ENCODE measurements at regions not wholly inside any gene's neighbourhood (a gene's known extent, or its start where the extent isn't known, plus 50 kb on each side); places are given as distances from the start of the nearest gene placed in this dataset.

- no peak for DNase-seq (ENCODE audit: low spot score)
- Mint-ChIP-seq H3K27me3 (ENCODE audit: low read depth) (peaks cover 2% of the 10 kb centered on the region), H3K4me3 (ENCODE audit: unreplicated experiment) (no peak overlapping the region), H3K9me3 (ENCODE audit: low read depth) (no peaks in the 10 kb centered on the region), H3K27ac (ENCODE audit: unreplicated experiment) (no peak overlapping the region), H3K36me3 (ENCODE audit: low read depth) (no peaks in the 10 kb centered on the region), H3K4me1 (ENCODE audit: low read depth) (no peaks in the 10 kb centered on the region)
- TF ChIP-seq, protein P1, sequence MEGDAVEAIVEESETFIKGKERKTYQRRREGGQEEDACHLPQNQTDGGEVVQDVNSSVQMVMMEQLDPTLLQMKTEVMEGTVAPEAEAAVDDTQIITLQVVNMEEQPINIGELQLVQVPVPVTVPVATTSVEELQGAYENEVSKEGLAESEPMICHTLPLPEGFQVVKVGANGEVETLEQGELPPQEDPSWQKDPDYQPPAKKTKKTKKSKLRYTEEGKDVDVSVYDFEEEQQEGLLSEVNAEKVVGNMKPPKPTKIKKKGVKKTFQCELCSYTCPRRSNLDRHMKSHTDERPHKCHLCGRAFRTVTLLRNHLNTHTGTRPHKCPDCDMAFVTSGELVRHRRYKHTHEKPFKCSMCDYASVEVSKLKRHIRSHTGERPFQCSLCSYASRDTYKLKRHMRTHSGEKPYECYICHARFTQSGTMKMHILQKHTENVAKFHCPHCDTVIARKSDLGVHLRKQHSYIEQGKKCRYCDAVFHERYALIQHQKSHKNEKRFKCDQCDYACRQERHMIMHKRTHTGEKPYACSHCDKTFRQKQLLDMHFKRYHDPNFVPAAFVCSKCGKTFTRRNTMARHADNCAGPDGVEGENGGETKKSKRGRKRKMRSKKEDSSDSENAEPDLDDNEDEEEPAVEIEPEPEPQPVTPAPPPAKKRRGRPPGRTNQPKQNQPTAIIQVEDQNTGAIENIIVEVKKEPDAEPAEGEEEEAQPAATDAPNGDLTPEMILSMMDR (IDR thresholded peaks at IDR 0.05): no peak
These were observed 368.1 kb downstream of the RPRM start for GRCh38 chr2:153110486-153110885.

DNA sequence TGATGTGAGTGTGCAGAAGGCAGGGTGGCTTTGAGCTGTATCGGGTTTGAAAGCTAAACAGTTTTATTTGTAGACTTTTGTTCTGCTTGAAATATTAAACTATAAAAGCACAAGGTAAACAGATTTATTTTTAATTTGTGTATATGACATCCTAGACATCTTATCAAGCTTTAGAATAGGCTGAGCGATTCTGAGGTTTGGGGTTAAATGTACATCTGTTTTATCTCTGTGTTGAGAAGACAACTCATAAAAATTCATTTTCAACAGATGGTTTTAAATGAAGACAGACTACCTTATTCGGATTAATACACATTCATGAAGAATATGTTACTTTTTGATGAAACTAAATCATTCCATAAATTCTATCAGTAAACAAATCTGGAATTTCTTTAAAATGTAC, 368.8 kb downstream of the RPRM start:
- Mint-ChIP-seq H3K27me3 (ENCODE audit: low read depth) (peaks cover 3% of the 10 kb centered on the region), H3K4me1 (ENCODE audit: low read depth) (no peaks in the 10 kb centered on the region), H3K27ac (ENCODE audit: unreplicated experiment) (no peak overlapping the region), H3K36me3 (ENCODE audit: low read depth) (no peaks in the 10 kb centered on the region), H3K4me3 (ENCODE audit: unreplicated experiment) (no peak overlapping the region), H3K9me3 (ENCODE audit: low read depth) (no peaks in the 10 kb centered on the region)
- DNase-seq (ENCODE audit: low spot score): no peak
- TF ChIP-seq, protein P1 (IDR thresholded peaks at IDR 0.05): no peak

- DNase-seq (ENCODE audit: low spot score): no peak
- no peaks in the 10 kb centered on the region for H3K4me1 Mint-ChIP-seq (ENCODE audit: low read depth)
- H3K36me3 Mint-ChIP-seq (ENCODE audit: low read depth): no peaks in the 10 kb centered on the region
- TF ChIP-seq, protein P1 (IDR thresholded peaks at IDR 0.05): no peak
- no peak overlapping the region for H3K27ac Mint-ChIP-seq (ENCODE audit: unreplicated experiment)
- H3K9me3 Mint-ChIP-seq (ENCODE audit: low read depth): no peaks in the 10 kb centered on the region
- H3K27me3 Mint-ChIP-seq (ENCODE audit: low read depth): peaks cover 1% of the 10 kb centered on the region
- H3K4me3 Mint-ChIP-seq (ENCODE audit: unreplicated experiment): no peak overlapping the region
These were observed 371.6 kb downstream of the RPRM start for GRCh38 chr2:153106802-153107477.

- DNase-seq (ENCODE audit: low spot score): no peak
- Mint-ChIP-seq H3K4me3 (ENCODE audit: unreplicated experiment) (no peak overlapping the region), H3K27ac (ENCODE audit: unreplicated experiment) (no peak overlapping the region), H3K9me3 (ENCODE audit: low read depth) (no peaks in the 10 kb centered on the region), H3K4me1 (ENCODE audit: low read depth) (no peaks in the 10 kb centered on the region), H3K36me3 (ENCODE audit: low read depth) (no peaks in the 10 kb centered on the region), H3K27me3 (ENCODE audit: low read depth) (peaks cover 1% of the 10 kb centered on the region)
- TF ChIP-seq, protein P1 (IDR thresholded peaks at IDR 0.05): no peak
These were observed 372.6 kb downstream of the RPRM start for GRCh38 chr2:153105829-153106578.

DNA sequence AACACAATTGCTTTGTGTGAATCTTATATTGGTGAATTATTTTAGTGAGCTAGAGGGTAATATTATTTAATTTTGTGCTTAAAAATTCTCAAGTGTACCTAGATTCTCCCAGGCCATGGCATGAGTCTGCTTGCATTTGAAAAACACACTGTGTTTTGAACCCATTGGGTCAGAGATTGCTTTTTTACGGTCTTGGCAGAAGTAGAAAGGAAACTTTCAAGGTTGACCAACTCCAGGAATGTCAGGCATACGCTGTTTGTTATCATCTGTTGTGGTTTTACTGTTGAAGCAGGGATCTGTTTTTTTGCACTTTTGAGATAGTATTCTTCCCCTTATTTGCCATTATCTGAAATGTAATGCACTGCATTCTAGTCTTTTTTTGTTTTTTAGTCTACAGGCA, 377.4 kb downstream of the RPRM start:
- no peak overlapping the region for H3K4me3 Mint-ChIP-seq (ENCODE audit: unreplicated experiment)
- no peaks in the 10 kb centered on the region for H3K9me3 Mint-ChIP-seq (ENCODE audit: low read depth)
- no peaks in the 10 kb centered on the region for H3K36me3 Mint-ChIP-seq (ENCODE audit: low read depth)
- H3K27ac Mint-ChIP-seq (ENCODE audit: unreplicated experiment): no peak overlapping the region
- H3K4me1 Mint-ChIP-seq (ENCODE audit: low read depth): no peaks in the 10 kb centered on the region
- TF ChIP-seq, protein P1 (IDR thresholded peaks at IDR 0.05): no peak
- DNase-seq (ENCODE audit: low spot score): no peak
- peaks cover 1% of the 10 kb centered on the region for H3K27me3 Mint-ChIP-seq (ENCODE audit: low read depth)
